Fibroblast of the aortic adventitia (primary cell): ENCODE measurements at regions not wholly inside any gene's neighbourhood (a gene's known extent, or its start where the extent isn't known, plus 50 kb on each side); places are given as distances from the start of the nearest gene placed in this dataset.

Experiments used
- DNase-seq: peaks from one replicate; pipeline ENCODE4 v3.0.0-alpha.2; 2010; ENCODE audit warnings: low read depth
- H3K4me3 ChIP-seq: 2 replicates; pipeline ENCODE4 v1.5.1; 2011; ENCODE audit warnings: low read depth, mild to moderate bottlenecking, control low read depth, low read length, moderate library complexity
- TF ChIP-seq, protein P1 (sequence below): IDR thresholded peaks from 2 replicates; pipeline ENCODE4 v1.5.1; 2011; ENCODE audit warnings: mild to moderate bottlenecking, low read length, control low read depth, inconsistent platforms; ENCODE audit not compliant: insufficient read depth

DNA sequence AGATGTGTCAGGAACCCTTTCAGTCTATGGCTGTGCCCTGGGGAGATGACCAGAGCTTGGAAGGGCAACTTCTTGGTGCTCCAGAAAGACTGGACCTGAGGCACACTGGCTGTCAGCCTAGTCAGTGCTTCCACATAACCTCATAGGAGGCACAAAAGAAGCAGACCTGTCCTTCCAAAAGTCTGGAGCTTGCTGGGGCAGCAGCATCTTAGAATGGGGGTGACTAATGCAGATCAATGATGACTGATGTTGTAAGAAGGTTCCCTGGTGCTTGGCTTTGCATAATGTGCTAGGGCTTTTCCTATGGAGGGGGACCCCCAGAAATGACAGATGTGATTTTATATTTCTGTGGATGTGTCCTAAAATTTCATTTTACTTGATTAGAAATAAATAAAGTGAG, 255.7 kb upstream of the THUMPD2 start:
- TF ChIP-seq, protein P1, sequence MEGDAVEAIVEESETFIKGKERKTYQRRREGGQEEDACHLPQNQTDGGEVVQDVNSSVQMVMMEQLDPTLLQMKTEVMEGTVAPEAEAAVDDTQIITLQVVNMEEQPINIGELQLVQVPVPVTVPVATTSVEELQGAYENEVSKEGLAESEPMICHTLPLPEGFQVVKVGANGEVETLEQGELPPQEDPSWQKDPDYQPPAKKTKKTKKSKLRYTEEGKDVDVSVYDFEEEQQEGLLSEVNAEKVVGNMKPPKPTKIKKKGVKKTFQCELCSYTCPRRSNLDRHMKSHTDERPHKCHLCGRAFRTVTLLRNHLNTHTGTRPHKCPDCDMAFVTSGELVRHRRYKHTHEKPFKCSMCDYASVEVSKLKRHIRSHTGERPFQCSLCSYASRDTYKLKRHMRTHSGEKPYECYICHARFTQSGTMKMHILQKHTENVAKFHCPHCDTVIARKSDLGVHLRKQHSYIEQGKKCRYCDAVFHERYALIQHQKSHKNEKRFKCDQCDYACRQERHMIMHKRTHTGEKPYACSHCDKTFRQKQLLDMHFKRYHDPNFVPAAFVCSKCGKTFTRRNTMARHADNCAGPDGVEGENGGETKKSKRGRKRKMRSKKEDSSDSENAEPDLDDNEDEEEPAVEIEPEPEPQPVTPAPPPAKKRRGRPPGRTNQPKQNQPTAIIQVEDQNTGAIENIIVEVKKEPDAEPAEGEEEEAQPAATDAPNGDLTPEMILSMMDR = no peak
- H3K4me3 ChIP-seq = no peak overlapping the region
- DNase-seq = no peak

DNA sequence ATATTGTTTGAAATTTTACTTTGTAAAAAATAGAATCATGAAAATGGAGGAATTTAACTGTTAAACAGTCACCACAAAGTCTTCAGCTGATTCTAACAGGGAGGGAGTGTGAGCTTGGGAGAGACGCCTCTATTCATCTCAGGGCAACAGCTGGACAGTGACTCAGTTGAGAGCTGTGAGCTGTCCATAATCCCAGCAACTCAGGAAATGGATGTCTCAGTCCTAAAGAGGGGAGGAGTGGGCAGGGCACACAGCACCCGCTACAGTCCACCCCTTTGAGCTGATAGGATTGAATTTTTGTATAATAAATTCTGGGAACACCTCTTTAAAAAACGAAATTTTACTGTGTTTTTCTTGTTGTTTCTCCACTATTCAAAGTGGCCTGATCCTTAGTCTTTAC, 255.1 kb upstream of the THUMPD2 start:
- peak; percentile 70 for DNase-seq
- TF ChIP-seq, protein P1 = no peak
- no peak overlapping the region for H3K4me3 ChIP-seq

DNA sequence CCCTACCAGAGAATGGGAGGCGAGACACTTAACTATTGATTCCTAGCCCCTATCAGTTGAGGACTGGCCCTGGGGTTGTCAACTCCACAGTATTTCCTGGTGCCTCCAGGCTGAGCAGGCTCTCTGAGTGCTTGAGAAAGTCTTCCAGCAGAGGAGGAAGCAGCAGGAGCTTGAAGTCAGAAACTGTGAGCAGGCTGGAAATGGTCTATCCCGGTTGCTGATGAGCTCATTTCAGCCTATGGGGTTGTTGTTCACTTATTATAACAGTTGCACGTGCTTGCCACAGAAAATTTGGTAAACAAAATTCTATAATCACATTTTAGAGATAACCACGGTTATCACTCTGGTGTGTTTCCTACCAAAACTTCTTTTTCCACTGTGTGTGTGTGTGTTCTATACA, 254.7 kb upstream of the THUMPD2 start:
- no peak overlapping the region for H3K4me3 ChIP-seq
- TF ChIP-seq, protein P1 = no peak
- no peak for DNase-seq

DNA sequence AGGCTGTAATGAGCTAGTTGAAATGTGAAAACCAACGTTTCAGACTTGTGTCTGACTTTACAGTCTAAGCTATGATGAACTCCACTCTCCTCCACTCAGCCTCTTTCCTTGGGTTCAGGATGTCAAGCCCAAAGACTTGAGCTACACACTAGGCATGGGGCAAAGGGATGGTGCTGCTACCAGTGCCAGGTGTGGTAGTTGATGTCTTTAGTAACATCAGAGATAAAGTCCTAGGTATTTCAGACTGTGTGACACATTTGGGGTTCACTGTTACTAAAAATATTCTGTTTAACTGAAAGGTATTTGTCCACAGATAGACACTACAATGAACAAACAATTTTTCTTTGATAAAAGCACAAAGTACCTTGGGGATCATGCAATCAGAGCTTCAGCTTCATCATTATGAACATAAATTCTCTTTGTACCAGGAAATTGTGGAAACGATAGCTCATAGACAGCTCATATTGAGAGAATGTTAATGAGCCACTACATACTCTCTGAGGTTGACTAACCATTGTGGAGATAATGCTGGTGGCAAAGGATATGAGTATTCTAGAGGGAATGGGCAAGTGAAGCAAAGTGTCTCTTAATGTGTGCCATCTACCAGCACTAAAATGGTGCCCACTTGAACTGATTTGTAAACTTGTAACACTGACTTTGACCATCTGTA, 253.7 kb upstream of the THUMPD2 start:
- TF ChIP-seq, protein P1 = no peak
- peak; percentile 66 for DNase-seq
- H3K4me3 ChIP-seq = no peak overlapping the region

DNA sequence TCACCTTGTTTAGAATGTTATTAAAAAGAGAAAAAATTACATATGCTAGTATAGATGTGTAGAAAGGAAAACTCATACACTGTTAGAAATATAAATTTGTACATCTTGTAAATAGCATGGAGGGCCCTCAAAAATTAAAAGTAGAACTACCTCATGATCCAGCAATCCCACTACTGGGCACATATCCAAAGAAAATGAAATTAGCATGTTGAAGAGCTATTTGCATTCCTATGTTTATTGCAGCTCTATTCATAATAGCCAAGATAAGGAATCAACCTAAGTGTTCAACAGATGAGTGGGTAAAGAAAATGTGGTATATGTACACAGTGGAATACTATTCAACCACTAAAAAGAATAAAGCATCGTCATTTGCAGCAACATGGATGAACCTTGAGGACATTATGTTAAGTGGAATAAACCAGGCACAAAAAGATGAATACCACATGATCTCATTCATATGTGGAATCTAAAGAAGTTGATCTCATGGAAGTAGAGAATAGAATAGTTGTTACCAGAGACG, 251.5 kb upstream of the THUMPD2 start:
- no peak overlapping the region for H3K4me3 ChIP-seq
- TF ChIP-seq, protein P1 = no peak
- DNase-seq = peak; percentile 12

DNA sequence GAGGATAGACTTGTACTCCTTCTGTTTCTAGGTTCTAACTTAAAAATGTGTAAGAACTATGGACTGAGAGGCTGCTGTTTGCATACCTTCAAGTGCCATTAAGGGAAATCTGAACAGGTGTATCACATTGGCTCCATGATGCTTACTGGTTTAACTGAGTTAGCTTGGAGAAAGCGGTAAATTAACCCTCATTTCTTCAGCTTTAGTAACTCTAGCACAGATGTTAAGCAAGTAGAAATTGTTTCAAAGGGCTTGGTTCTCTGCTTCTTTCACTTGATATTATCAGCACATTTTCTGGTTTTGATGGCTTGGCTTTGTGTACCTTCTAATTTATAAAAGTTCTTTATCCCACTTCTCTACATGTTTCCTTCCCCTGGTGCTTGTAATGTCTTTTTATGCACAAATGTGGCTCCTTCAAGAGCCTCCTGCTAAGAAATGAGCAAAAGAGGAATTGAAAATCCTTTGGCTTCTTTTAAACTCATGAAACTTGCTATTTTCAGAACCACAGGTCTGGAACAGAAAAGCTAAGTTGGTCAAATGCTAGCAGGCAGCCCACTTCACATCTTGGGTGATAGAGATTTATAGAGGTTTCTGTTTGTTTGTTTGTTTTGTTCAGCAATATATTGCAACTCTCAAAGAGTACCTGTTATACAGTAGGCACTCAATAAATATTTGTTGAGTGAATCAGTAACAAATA, 249.9 kb upstream of the THUMPD2 start:
- TF ChIP-seq, protein P1 = no peak
- no peak overlapping the region for H3K4me3 ChIP-seq
- DNase-seq = no peak
